GM06990 (cell line): ENCODE measurements at regions not wholly inside any gene's neighbourhood (a gene's known extent, or its start where the extent isn't known, plus 50 kb on each side); places are given as distances from the start of the nearest gene placed in this dataset.
"Not testable (repeated sequence)": the region's sequence is repeated elsewhere in the genome, so short reads cannot be mapped to it uniquely, and the experiment has no call there.

Source experiments
- DNase-seq: peaks from one replicate; pipeline ENCODE4 v3.0.0-alpha.2; 2011; ENCODE audit not compliant: insufficient read length; ENCODE audit errors: extremely low read depth
- H3K27me3 ChIP-seq: replicated peaks from 2 replicates; pipeline ENCODE4 v1.6.0; 2011; ENCODE audit warnings: low read length; ENCODE audit not compliant: control insufficient read depth, insufficient read depth
- H3K36me3 ChIP-seq: 2 replicates; pipeline ENCODE4 v1.5.1; 2011; ENCODE audit warnings: low read length; ENCODE audit not compliant: control insufficient read depth, insufficient read depth
- H3K4me3 ChIP-seq: replicated peaks from 2 replicates; pipeline ENCODE4 v1.5.1; 2011; ENCODE audit warnings: low read depth, mild to moderate bottlenecking, control low read depth, low read length
- CTCF ChIP-seq: IDR thresholded peaks from 2 replicates; pipeline ENCODE4 v1.5.1; 2011; ENCODE audit warnings: low read length, control low read depth, mild to moderate bottlenecking, inconsistent platforms; ENCODE audit not compliant: insufficient read depth, poor library complexity, severe bottlenecking

GRCh38 chr5:91490316-91490715 lies 107.2 kb upstream of the ARRDC3 start:
- no peaks in the 10 kb centered on the region for H3K36me3 ChIP-seq
- no peak for TF ChIP-seq CTCF
- DNase-seq = no peak
- no peak overlapping the region for H3K4me3 ChIP-seq
- no peaks in the 10 kb centered on the region for H3K27me3 ChIP-seq

- no peak for TF ChIP-seq CTCF
Observed at GRCh38 chr5:91487420-91487819, 104.3 kb upstream of the ARRDC3 start.

GRCh38 chr5:91486638-91487037 lies 103.5 kb upstream of the ARRDC3 start:
- Histone ChIP-seq H3K27me3 (no peaks in the 10 kb centered on the region), H3K36me3 (no peaks in the 10 kb centered on the region), H3K4me3 (no peak overlapping the region)
- DNase-seq = no peak
- no peak for TF ChIP-seq CTCF

More at GRCh38 chr5:91487420-91487819, 104.3 kb upstream of the ARRDC3 start:
- Histone ChIP-seq H3K27me3 (no peaks in the 10 kb centered on the region), H3K36me3 (no peaks in the 10 kb centered on the region), H3K4me3 (no peak overlapping the region)
- no peak for DNase-seq

GRCh38 chr5:91484662-91485061 lies 101.5 kb upstream of the ARRDC3 start:
- TF ChIP-seq CTCF = no peak
- DNase-seq = no peak
- H3K36me3 ChIP-seq = no peaks in the 10 kb centered on the region

GRCh38 chr5:91479376-91479775 lies 96.3 kb upstream of the ARRDC3 start:
- H3K27me3 ChIP-seq, H3K36me3 ChIP-seq, H3K4me3 ChIP-seq, DNase-seq: not testable (repeated sequence)

More at GRCh38 chr5:91484662-91485061, 101.5 kb upstream of the ARRDC3 start:
- no peaks in the 10 kb centered on the region for H3K27me3 ChIP-seq
- no peak overlapping the region for H3K4me3 ChIP-seq

GRCh38 chr5:91478096-91478495 lies 95.0 kb upstream of the ARRDC3 start:
- Histone ChIP-seq H3K27me3 (no peaks in the 10 kb centered on the region), H3K36me3 (no peaks in the 10 kb centered on the region), H3K4me3 (no peak overlapping the region)
- no peak for TF ChIP-seq CTCF
- DNase-seq = no peak
